Upper lobe of left lung (tissue), 4 donors: ENCODE measurements at regions not wholly inside any gene's neighbourhood (a gene's known extent, or its start where the extent isn't known, plus 50 kb on each side); places are given as distances from the start of the nearest gene placed in this dataset.

Experiments used
- CTCF ChIP-seq, 6 experiments: fragments of 450-650 bp in 4 of 6; fragments of 200-600 bp in 2 of 6; sonication (generic) in 2 of 6; IDR thresholded peaks; one replicate each; pipeline ENCODE4 v1.5.1; 2016 to 2019; ENCODE audit warnings: antibody characterized with exemption in 6 of 6
- EP300 ChIP-seq, 4 donors: sonication (generic); formaldehyde crosslinking; IDR thresholded peaks; one replicate each; pipeline ENCODE4 v1.5.1; 2017; ENCODE audit warnings: antibody characterized with exemption in 4 of 4, control low read depth in 2 of 4
- POLR2A ChIP-seq, 4 donors: fragments of 450-650 bp; IDR thresholded peaks; one replicate each; pipeline ENCODE4 v1.5.1; 2016 to 2017; ENCODE audit warnings: antibody characterized with exemption in 4 of 4, mild to moderate bottlenecking in 2 of 4
- POLR2AphosphoS5 ChIP-seq, 2 donors: sonication (generic); formaldehyde crosslinking; IDR thresholded peaks; one replicate each; pipeline ENCODE4 v1.5.1; 2017; ENCODE audit warnings: antibody characterized with exemption in 2 of 2

GRCh38 chr13:112198396-112199010, 131.6 kb downstream of the SOX1 start:
- TF ChIP-seq CTCF (IDR thresholded peaks at IDR 0.05) (no peak), POLR2A (IDR thresholded peaks at IDR 0.05) (no peak), POLR2AphosphoS5 (IDR thresholded peaks at IDR 0.05) (no peak), EP300 (IDR thresholded peaks at IDR 0.05) (no peak)
